SK-N-SH (cell line): ENCODE measurements at regions not wholly inside any gene's neighbourhood (a gene's known extent, or its start where the extent isn't known, plus 50 kb on each side); places are given as distances from the start of the nearest gene placed in this dataset.

Experiments
- CTCF ChIA-PET: fragments of 300-600, 350-600 bp; formaldehyde crosslinking; extraction: SDS; loops from one replicate; lab custom pipeline; 2021; lab: Yijun Ruan, JAX
- POLR2A ChIA-PET: fragments of 350-600 bp; sonication (Branson Sonifier 250); formaldehyde crosslinking; extraction: SDS; loops from one replicate; lab custom pipeline; 2020; ENCODE audit warnings: antibody characterized with exemption, inconsistent platforms; lab: Yijun Ruan, JAX
- DNase-seq: peaks from one replicate; pipeline ENCODE4 v3.0.0; 2012
- H2AFZ ChIP-seq: fragments of 200-600 bp; sonication (generic); 2 replicates; pipeline ENCODE4 v1.8.1; 2016; ENCODE audit warnings: antibody characterized with exemption, mild to moderate bottlenecking, low read depth
- H3F3A ChIP-seq: fragments of 200-600 bp; sonication (generic); replicated peaks from 2 replicates; pipeline ENCODE3; 2016; ENCODE audit warnings: antibody characterized with exemption, mild to moderate bottlenecking; ENCODE audit not compliant: insufficient read depth
- H3K27ac ChIP-seq, 2 experiments: fragments of 200-500 bp in 1 of 2; fragments of 200-600 bp in 1 of 2; sonication (Bioruptor generic) in 1 of 2; sonication (generic), shearing (Covaris generic) in 1 of 2; 2 replicates each; pipeline versions ENCODE4 v1.5.1 to v1.6.1; 2014 to 2016; ENCODE audit warnings: low read depth in 2 of 2, inconsistent platforms in 1 of 2, low read length in 1 of 2, mild to moderate bottlenecking in 1 of 2, mixed read lengths in 1 of 2
- H3K27me3 ChIP-seq: fragments of 200-600 bp; sonication (generic), shearing (Covaris generic); 2 replicates; pipeline ENCODE4 v1.6.1; 2016; ENCODE audit warnings: mixed run types; ENCODE audit not compliant: insufficient read depth
- H3K36me3 ChIP-seq, 2 experiments: fragments of 200-500 bp in 1 of 2; fragments of 200-600 bp in 1 of 2; sonication (Bioruptor generic) in 1 of 2; sonication (generic) in 1 of 2; replicated peaks in 1 of 2; 2 replicates each; pipeline versions ENCODE3 to v1.5.1; 2014 to 2016; ENCODE audit warnings: low read length in 1 of 2, mild to moderate bottlenecking in 1 of 2; ENCODE audit not compliant: insufficient read depth in 2 of 2, control insufficient read depth in 1 of 2
- H3K4me1 ChIP-seq, 2 experiments: fragments of 200-500 bp in 1 of 2; fragments of 200-600 bp in 1 of 2; sonication (Bioruptor generic) in 1 of 2; sonication (generic), shearing (Covaris generic) in 1 of 2; 2 replicates each; pipeline versions ENCODE4 v1.5.1 to v1.6.1; 2014 to 2016; ENCODE audit warnings: low read depth in 1 of 2, low read length in 1 of 2, mixed run types in 1 of 2; ENCODE audit not compliant: insufficient read depth in 2 of 2, control insufficient read depth in 1 of 2
- H3K4me2 ChIP-seq: fragments of 200-600 bp; sonication (generic), shearing (Covaris generic); 2 replicates; pipeline ENCODE4 v1.6.1; 2017; ENCODE audit warnings: mixed run types
- H3K4me3 ChIP-seq, 2 experiments: fragments of 200-500 bp in 1 of 2; fragments of 200-600 bp in 1 of 2; sonication (Bioruptor generic) in 1 of 2; sonication (generic), shearing (Covaris generic) in 1 of 2; 2 replicates each; pipeline versions ENCODE4 v1.5.1 to v1.8.1; 2014 to 2016; ENCODE audit warnings: low read depth in 2 of 2, inconsistent platforms in 1 of 2, low read length in 1 of 2, mild to moderate bottlenecking in 1 of 2, mixed read lengths in 1 of 2, moderate library complexity in 1 of 2
- H3K79me2 ChIP-seq: fragments of 200-600 bp; sonication (generic); 2 replicates; pipeline ENCODE4 v1.8.1; 2017; ENCODE audit warnings: mild to moderate bottlenecking; ENCODE audit not compliant: insufficient read depth
- H3K9ac ChIP-seq: fragments of 200-600 bp; sonication (generic); 2 replicates; pipeline ENCODE4 v1.6.1; 2017; ENCODE audit warnings: mixed run types
- H3K9me2 ChIP-seq: fragments of 200-600 bp; sonication (generic); 2 replicates; pipeline ENCODE4 v1.6.1; 2017; ENCODE audit warnings: mixed run types
- H3K9me3 ChIP-seq: fragments of 200-600 bp; sonication (generic); 2 replicates; pipeline ENCODE4 v1.6.1; 2017; ENCODE audit warnings: mixed run types, mild to moderate bottlenecking, moderate library complexity
- H4K20me1 ChIP-seq: fragments of 200-600 bp; sonication (generic); 2 replicates; pipeline ENCODE4 v1.6.1; 2017; ENCODE audit warnings: mild to moderate bottlenecking, mixed run types; ENCODE audit not compliant: insufficient read depth
- CHD2 ChIP-seq: fragments of 150-350 bp; IDR thresholded peaks from 2 replicates; pipeline ENCODE4 v1.6.1; 2018; ENCODE audit warnings: low read length; ENCODE audit not compliant: partially characterized antibody
- EZH2phosphoT487 ChIP-seq: fragments of 200-600 bp; sonication (generic); IDR thresholded peaks from 2 replicates; pipeline ENCODE4 v1.6.1; 2017; ENCODE audit warnings: low read depth, mixed run types, mild to moderate bottlenecking, antibody characterized with exemption, moderate library complexity, borderline replicate concordance
- GABPA ChIP-seq: IDR thresholded peaks from 2 replicates; pipeline ENCODE4 v1.4.0; 2012; ENCODE audit warnings: low read depth, mild to moderate bottlenecking
- MXI1 ChIP-seq: IDR thresholded peaks from 2 replicates; pipeline ENCODE4 v1.6.1; 2012; ENCODE audit warnings: mild to moderate bottlenecking, low read depth, low read length, improper control_type of control experiment
- RCOR1 ChIP-seq: fragments of 150-350 bp; IDR thresholded peaks from 2 replicates; pipeline ENCODE4 v1.6.1; 2017; ENCODE audit warnings: antibody characterized with exemption, low read length
- SIN3A ChIP-seq: IDR thresholded peaks from 2 replicates; pipeline ENCODE4 v1.6.1; 2012; ENCODE audit warnings: low read depth, mild to moderate bottlenecking, low read length, moderate library complexity, borderline replicate concordance
- SMC3 ChIP-seq: IDR thresholded peaks from 2 replicates; pipeline ENCODE4 v1.6.1; 2012; ENCODE audit warnings: low read depth, low read length, improper control_type of control experiment
- TAF1 ChIP-seq: IDR thresholded peaks from 2 replicates; pipeline ENCODE4 v1.6.1; 2012; ENCODE audit warnings: low read depth, mild to moderate bottlenecking, low read length, moderate library complexity, borderline replicate concordance
- YY1 ChIP-seq: IDR thresholded peaks from 2 replicates; pipeline ENCODE4 v1.4.0; 2012; ENCODE audit warnings: low read depth, mild to moderate bottlenecking
- WGBS: methylation state at CpG from one replicate; pipeline ENCODE4 v1.1.6; 2017; ENCODE audit warnings: low lambda C conversion rate; 5-methylcytosine and 5-hydroxymethylcytosine counted together
- TF ChIP-seq, protein P1 (sequence below): IDR thresholded peaks from 2 replicates; pipeline ENCODE4 v1.4.0; 2012; ENCODE audit warnings: low read depth
- TF ChIP-seq, protein P2 (sequence below): fragments of 150-350 bp; IDR thresholded peaks from 2 replicates; pipeline ENCODE4 v1.6.1; 2017; ENCODE audit warnings: antibody characterized with exemption, low read length, low read depth, borderline replicate concordance
- TF ChIP-seq, protein P3 (sequence below): IDR thresholded peaks from 2 replicates; pipeline ENCODE4 v1.6.1; 2012; ENCODE audit warnings: mild to moderate bottlenecking, low read depth, low read length, moderate library complexity
- TF ChIP-seq, protein P4 (sequence below): IDR thresholded peaks from 2 replicates; pipeline ENCODE4 v1.4.0; 2012; ENCODE audit warnings: low read depth, borderline replicate concordance
- TF ChIP-seq, protein P5 (sequence below): IDR thresholded peaks from 2 replicates; pipeline ENCODE4; 2012

DNA sequence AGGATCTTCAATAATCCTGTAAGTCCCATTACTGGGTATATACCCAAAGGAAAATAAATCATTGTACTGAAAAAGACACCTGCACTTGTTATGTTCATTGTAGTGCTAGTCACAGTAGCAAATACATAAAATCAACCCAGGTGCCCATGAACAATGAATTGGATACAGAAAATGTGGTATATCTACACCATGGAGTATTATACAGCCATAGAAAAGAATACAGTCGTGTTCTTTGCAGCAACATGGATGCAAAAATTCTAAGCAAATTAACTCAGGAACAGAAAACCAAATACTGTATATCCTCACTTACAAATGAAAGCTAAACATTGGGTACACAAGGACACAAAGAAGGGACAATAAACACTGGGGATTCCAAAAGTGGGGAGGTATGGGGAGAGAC lies 100.8 kb upstream of the BMP2K start:
- no peak overlapping the region for H2AFZ ChIP-seq
- H3K4me1 ChIP-seq = peaks cover 0 to 2% of the 10 kb centered on the region in 2 experiments; a peak in 1 of 4 replicates
- no peaks in the 10 kb centered on the region for H3F3A ChIP-seq
- no peaks in the 10 kb centered on the region for H3K9me2 ChIP-seq
- WGBS = 42% methylated on average over 1 of the region's 1 CpG
- no peak overlapping the region for H3K4me3 ChIP-seq
- H3K79me2 ChIP-seq = no peaks in the 10 kb centered on the region
- H3K9me3 ChIP-seq = no peaks in the 10 kb centered on the region
- no peaks in the 10 kb centered on the region for H3K27me3 ChIP-seq
- POLR2A ChIA-PET = no interaction called here
- no peaks in the 10 kb centered on the region for H3K36me3 ChIP-seq
- DNase-seq = no peak
- TF ChIP-seq, protein P1, sequence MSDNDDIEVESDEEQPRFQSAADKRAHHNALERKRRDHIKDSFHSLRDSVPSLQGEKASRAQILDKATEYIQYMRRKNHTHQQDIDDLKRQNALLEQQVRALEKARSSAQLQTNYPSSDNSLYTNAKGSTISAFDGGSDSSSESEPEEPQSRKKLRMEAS = no peak
- TF ChIP-seq RCOR1 (no peak), MXI1 (no peak), TAF1 (no peak), SMC3 (no peak), YY1 (no peak), EZH2phosphoT487 (no peak), SIN3A (no peak), CHD2 (no peak), GABPA (no peak)
- TF ChIP-seq, protein P2, sequence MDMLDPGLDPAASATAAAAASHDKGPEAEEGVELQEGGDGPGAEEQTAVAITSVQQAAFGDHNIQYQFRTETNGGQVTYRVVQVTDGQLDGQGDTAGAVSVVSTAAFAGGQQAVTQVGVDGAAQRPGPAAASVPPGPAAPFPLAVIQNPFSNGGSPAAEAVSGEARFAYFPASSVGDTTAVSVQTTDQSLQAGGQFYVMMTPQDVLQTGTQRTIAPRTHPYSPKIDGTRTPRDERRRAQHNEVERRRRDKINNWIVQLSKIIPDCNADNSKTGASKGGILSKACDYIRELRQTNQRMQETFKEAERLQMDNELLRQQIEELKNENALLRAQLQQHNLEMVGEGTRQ = no peak
- TF ChIP-seq, protein P3, sequence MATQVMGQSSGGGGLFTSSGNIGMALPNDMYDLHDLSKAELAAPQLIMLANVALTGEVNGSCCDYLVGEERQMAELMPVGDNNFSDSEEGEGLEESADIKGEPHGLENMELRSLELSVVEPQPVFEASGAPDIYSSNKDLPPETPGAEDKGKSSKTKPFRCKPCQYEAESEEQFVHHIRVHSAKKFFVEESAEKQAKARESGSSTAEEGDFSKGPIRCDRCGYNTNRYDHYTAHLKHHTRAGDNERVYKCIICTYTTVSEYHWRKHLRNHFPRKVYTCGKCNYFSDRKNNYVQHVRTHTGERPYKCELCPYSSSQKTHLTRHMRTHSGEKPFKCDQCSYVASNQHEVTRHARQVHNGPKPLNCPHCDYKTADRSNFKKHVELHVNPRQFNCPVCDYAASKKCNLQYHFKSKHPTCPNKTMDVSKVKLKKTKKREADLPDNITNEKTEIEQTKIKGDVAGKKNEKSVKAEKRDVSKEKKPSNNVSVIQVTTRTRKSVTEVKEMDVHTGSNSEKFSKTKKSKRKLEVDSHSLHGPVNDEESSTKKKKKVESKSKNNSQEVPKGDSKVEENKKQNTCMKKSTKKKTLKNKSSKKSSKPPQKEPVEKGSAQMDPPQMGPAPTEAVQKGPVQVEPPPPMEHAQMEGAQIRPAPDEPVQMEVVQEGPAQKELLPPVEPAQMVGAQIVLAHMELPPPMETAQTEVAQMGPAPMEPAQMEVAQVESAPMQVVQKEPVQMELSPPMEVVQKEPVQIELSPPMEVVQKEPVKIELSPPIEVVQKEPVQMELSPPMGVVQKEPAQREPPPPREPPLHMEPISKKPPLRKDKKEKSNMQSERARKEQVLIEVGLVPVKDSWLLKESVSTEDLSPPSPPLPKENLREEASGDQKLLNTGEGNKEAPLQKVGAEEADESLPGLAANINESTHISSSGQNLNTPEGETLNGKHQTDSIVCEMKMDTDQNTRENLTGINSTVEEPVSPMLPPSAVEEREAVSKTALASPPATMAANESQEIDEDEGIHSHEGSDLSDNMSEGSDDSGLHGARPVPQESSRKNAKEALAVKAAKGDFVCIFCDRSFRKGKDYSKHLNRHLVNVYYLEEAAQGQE = no peak
- TF ChIP-seq, protein P4, sequence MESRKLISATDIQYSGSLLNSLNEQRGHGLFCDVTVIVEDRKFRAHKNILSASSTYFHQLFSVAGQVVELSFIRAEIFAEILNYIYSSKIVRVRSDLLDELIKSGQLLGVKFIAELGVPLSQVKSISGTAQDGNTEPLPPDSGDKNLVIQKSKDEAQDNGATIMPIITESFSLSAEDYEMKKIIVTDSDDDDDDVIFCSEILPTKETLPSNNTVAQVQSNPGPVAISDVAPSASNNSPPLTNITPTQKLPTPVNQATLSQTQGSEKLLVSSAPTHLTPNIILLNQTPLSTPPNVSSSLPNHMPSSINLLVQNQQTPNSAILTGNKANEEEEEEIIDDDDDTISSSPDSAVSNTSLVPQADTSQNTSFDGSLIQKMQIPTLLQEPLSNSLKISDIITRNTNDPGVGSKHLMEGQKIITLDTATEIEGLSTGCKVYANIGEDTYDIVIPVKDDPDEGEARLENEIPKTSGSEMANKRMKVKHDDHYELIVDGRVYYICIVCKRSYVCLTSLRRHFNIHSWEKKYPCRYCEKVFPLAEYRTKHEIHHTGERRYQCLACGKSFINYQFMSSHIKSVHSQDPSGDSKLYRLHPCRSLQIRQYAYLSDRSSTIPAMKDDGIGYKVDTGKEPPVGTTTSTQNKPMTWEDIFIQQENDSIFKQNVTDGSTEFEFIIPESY = no peak
- TF ChIP-seq, protein P5, sequence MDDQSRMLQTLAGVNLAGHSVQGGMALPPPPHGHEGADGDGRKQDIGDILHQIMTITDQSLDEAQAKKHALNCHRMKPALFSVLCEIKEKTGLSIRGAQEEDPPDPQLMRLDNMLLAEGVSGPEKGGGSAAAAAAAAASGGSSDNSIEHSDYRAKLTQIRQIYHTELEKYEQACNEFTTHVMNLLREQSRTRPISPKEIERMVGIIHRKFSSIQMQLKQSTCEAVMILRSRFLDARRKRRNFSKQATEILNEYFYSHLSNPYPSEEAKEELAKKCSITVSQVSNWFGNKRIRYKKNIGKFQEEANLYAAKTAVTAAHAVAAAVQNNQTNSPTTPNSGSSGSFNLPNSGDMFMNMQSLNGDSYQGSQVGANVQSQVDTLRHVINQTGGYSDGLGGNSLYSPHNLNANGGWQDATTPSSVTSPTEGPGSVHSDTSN = no peak
- H3K9ac ChIP-seq = no peak overlapping the region
- H4K20me1 ChIP-seq = no peaks in the 10 kb centered on the region
- H3K27ac ChIP-seq = no peak overlapping the region
- no peak overlapping the region for H3K4me2 ChIP-seq
- CTCF ChIA-PET = no interaction called here
